ENCODE measurements at regions not wholly inside any gene's neighbourhood (a gene's known extent, or its start where the extent isn't known, plus 50 kb on each side); places are given as distances from the start of the nearest gene placed in this dataset.
"Not testable (repeated sequence)": the region's sequence is repeated elsewhere in the genome, so short reads cannot be mapped to it uniquely, and the experiment has no call there.

DNA sequence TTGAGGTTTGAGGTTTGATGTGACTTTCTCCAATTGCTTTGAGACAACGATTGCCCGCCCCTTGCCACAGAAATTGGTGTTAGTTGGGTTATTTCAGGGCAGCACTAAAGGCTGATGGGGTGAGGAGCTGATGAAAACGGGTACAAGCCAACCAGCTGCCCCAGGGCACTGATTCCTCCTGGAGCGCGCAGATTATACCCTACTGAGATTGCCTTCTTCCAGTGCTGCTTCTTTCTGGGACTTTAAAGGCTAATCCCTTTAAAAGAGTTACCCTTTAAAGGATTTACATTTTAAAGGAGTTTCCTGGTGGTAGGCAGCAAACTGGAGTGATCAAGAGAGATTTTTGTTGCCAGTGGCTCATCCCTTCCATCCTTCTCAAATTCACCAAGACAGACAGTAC lies 1903.3 kb downstream of the KHDRBS2 start:
- DNase-seq = not testable (repeated sequence)

DNA sequence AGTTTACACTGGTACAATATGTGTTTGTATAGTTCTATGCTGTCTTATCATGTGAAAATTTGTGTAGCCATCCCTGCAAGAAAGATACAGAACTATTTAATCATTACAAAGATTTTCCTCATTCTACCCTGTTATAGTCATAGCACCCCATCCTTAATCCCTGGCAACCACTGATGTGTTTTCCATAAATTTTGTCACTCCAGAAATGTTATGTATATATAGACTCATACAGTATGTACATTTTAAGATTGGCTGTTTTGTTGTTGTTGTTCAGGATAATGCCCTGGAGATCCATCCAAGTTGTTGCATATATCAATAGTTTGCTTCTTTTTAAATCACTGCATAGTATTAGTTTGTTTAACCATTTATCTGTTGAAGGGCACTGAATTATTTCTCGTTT lies 1911.9 kb downstream of the KHDRBS2 start:
- DNase-seq = not testable (repeated sequence)

- peak; percentile 22 for DNase-seq
These were observed 1918.2 kb downstream of the KHDRBS2 start for GRCh38 chr6:60367800-60368199.

DNA sequence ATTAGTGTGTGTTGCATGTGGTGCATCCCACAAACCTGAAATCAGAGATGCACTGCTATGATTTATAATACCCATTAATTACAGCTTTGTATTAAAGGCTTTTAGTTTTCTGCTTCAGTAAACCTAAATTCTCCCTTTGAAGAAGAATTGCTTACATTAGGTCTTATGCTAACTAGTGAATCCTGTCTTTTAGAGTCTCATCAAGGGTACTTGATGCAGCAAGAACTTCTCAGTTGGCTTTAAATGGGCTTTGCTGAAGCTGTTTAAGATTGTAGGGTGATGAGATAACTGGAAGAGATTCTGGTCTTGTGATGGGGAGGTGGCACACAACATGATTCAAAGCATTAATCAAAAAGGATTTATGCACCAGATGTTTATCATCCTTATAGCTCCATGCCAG lies 1920.1 kb downstream of the KHDRBS2 start:
- not testable (repeated sequence) for DNase-seq

DNA sequence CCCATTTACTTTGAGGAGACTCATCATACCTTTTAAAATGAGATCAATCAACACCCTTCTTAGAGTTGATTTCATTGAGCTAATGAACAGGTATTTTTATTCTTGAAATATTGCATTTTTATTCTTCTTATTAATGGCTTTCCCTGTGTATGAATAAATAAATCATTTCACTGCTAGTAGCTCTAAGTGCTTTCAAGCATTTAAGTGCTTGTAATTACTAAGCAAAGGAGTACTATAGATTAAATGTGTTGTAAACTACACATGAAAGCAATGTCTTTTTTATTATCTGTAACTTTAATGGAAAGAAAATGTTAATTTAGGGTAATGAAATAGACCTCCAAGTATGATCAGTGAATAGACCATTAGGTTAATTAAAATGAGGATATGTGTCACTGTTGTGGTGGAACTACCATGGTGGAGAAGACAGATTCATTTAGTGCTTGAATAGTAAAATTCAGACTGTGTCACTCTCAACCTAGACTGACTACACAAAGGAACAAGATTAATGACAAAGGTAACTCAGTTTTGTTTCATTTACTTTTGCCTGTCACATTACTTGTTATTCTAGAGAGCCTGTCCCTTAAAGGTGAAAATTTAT lies 1943.5 kb downstream of the KHDRBS2 start:
- DNase-seq = not testable (repeated sequence)

GRCh38 chr6:60338328-60339071 lies 1947.5 kb downstream of the KHDRBS2 start:
- DNase-seq = not testable (repeated sequence)

DNA sequence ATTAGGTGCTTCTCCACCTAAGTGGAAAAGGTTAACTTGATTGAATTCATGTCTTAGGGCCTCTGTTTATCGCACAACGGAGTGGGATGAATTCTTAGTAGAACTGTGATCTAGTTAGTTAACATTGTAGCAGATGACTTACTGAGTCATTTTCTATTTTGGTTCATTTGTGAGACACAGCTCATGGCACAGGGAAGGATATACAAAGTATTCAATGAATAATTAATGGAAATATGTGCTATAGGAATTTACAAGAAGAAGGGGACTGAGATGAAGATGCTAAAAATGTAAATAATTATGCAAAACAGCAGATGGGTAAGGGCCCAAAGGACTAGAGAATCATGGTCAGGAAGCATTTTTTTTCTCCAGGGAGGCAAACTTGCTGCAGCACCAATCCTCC lies 1950.9 kb downstream of the KHDRBS2 start:
- DNase-seq = not testable (repeated sequence)

DNA sequence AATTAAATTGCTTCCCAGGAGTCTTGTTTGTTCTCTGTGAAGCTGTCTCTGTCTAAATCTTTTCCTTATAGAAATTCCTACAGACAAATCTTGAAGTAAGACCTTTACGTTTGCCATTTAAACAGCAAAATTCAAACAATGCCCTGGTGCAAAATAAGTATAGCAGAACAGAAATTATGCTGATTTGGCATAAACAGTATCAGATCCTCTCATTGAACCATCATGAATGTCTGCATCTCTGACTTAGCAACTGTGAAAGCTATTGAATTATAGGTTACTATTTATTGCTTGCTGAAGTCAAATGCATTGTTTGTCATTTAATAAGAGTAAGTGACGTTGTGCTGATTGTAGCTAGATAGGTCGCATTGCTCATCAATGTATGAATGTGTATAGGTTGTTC lies 1952.3 kb downstream of the KHDRBS2 start:
- DNase-seq = not testable (repeated sequence)

DNA sequence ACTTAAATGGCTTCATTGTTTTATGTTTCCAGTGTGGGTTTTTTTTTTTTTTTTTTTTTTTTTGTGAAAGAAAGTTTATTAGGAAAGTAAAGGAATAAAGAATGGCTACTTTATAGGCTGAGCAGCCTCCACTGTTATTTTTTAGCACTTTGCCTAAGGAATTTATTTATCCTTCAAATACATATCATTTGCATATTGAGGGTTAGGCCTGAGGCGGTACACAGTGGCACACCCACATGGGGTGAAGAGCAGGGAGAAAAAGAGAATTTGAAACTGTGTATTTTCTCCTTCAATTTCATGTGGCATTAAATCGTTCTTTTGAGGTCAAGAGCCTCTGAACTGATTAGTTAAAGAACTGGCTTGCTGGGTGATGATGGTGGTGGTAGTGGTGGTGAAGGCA lies 1977.1 kb downstream of the KHDRBS2 start:
- not testable (repeated sequence) for DNase-seq
